ENCODE measurements at regions not wholly inside any gene's neighbourhood (a gene's known extent, or its start where the extent isn't known, plus 50 kb on each side); places are given as distances from the start of the nearest gene placed in this dataset.

DNA sequence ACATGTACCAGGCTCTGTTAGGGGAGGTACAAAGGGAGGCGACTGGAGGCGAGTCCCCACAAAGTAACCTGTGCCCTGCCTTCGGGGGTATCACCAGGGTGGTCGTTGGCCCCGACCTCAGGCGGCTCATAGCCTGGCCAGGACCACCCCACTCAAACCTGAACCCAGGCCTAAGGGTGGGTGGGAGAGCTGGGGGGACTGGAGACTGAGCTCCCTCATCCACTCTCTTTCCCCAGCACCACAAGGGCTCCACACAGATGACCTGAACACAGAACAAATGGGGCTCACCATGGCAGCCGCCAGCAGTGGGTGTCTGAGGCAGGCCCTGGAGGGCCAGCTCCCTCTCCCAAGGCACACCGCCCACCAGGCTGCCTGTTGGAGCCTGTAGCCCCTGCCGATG is 120.6 kb upstream of the TNRC6C start:
- TF ChIP-seq, protein P1, sequence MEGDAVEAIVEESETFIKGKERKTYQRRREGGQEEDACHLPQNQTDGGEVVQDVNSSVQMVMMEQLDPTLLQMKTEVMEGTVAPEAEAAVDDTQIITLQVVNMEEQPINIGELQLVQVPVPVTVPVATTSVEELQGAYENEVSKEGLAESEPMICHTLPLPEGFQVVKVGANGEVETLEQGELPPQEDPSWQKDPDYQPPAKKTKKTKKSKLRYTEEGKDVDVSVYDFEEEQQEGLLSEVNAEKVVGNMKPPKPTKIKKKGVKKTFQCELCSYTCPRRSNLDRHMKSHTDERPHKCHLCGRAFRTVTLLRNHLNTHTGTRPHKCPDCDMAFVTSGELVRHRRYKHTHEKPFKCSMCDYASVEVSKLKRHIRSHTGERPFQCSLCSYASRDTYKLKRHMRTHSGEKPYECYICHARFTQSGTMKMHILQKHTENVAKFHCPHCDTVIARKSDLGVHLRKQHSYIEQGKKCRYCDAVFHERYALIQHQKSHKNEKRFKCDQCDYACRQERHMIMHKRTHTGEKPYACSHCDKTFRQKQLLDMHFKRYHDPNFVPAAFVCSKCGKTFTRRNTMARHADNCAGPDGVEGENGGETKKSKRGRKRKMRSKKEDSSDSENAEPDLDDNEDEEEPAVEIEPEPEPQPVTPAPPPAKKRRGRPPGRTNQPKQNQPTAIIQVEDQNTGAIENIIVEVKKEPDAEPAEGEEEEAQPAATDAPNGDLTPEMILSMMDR (IDR thresholded peaks at IDR 0.05) = no peak
- TF ChIP-seq POLR2A (IDR thresholded peaks at IDR 0.05) = no peak
